Sigmoid colon (tissue), 4 donors: ENCODE measurements at regions not wholly inside any gene's neighbourhood (a gene's known extent, or its start where the extent isn't known, plus 50 kb on each side); places are given as distances from the start of the nearest gene placed in this dataset.

Source experiments
- CTCF ChIP-seq, 4 experiments: fragments of 450-650 bp in 3 of 4; fragments of 200-600 bp in 1 of 4; IDR thresholded peaks; one replicate each; pipeline ENCODE4 v1.5.1; 2016 to 2019; ENCODE audit warnings: antibody characterized with exemption in 4 of 4, mild to moderate bottlenecking in 3 of 4, moderate library complexity in 2 of 4
- EP300 ChIP-seq, 4 donors: sonication (generic); formaldehyde crosslinking; IDR thresholded peaks; one replicate each; pipeline ENCODE4 v1.6.1; 2017; ENCODE audit warnings: antibody characterized with exemption in 4 of 4
- POLR2A ChIP-seq, 2 donors: fragments of 450-650 bp; IDR thresholded peaks; one replicate each; pipeline ENCODE4 v1.6.1; 2016; ENCODE audit warnings: antibody characterized with exemption in 2 of 2, mild to moderate bottlenecking in 2 of 2, moderate library complexity in 2 of 2
- POLR2AphosphoS5 ChIP-seq, 4 donors: sonication (generic); formaldehyde crosslinking; IDR thresholded peaks; one replicate each; pipeline ENCODE4 v1.6.1; 2017; ENCODE audit warnings: antibody characterized with exemption in 4 of 4

GRCh38 chr13:39874331-39875053, 219.0 kb downstream of the COG6 start:
- TF ChIP-seq CTCF (IDR thresholded peaks at IDR 0.05) (no peak), POLR2AphosphoS5 (IDR thresholded peaks at IDR 0.05) (peak in 3 of 4 donors; percentile 16 to 72 (median 71)), EP300 (IDR thresholded peaks at IDR 0.05) (no peak), POLR2A (IDR thresholded peaks at IDR 0.05) (no peak)
